ENCODE measurements at regions not wholly inside any gene's neighbourhood (a gene's known extent, or its start where the extent isn't known, plus 50 kb on each side); places are given as distances from the start of the nearest gene placed in this dataset.
"Not testable (repeated sequence)": the region's sequence is repeated elsewhere in the genome, so short reads cannot be mapped to it uniquely, and the experiment has no call there.

GRCh38 chr10:93127642-93128215, 54.0 kb downstream of the CYP26A1 start:
- H3K36me3 Mint-ChIP-seq (ENCODE audit: low read depth); DNase-seq; H3K4me3 ChIP-seq (ENCODE audit: low read length); H3K27ac Mint-ChIP-seq; H3K27me3 Mint-ChIP-seq; H3K36me3 ChIP-seq (ENCODE audit: insufficient read depth, low read length); intact Hi-C loops (cut with DNase I, micrococcal nuclease); CTCF ChIA-PET; H3K4me3 Mint-ChIP-seq; POLR2A ChIA-PET; ATAC-seq (ENCODE audit: poor library complexity); H3K27me3 ChIP-seq (ENCODE audit: control insufficient read depth in 1 of 2, insufficient read depth in 2 of 2, low read length in 2 of 2); H3K27ac ChIP-seq (ENCODE audit: low read depth in 1 of 2, low read length in 2 of 2): not testable (repeated sequence)
- Mint-ChIP-seq H3K9me3 (peaks cover 14% of the 10 kb centered on the region), H3K4me1 (ENCODE audit: low read depth) (peaks cover 47% of the 10 kb centered on the region)
- H3K4me1 ChIP-seq (ENCODE audit: insufficient read depth, low read length) = peaks cover 22% of the 10 kb centered on the region
- peaks cover 7 to 17% of the 10 kb centered on the region in 2 experiments for H3K9me3 ChIP-seq (ENCODE audit: control insufficient read depth in 1 of 2, insufficient read depth in 1 of 2, low read length in 2 of 2)

GRCh38 chr10:93131986-93132385, 58.3 kb downstream of the CYP26A1 start:
- Histone ChIP-seq H3K9me3 (ENCODE audit: control insufficient read depth in 1 of 2, insufficient read depth in 1 of 2, low read length in 2 of 2) (peaks cover 0 to 13% of the 10 kb centered on the region in 2 experiments), H3K27ac (ENCODE audit: low read depth in 1 of 2, low read length in 2 of 2) (no peak overlapping the region), H3K4me1 (ENCODE audit: insufficient read depth, low read length) (no peaks in the 10 kb centered on the region), H3K36me3 (ENCODE audit: insufficient read depth, low read length) (no peaks in the 10 kb centered on the region), H3K27me3 (ENCODE audit: control insufficient read depth in 1 of 2, insufficient read depth in 2 of 2, low read length in 2 of 2) (no peaks in the 10 kb centered on the region), H3K4me3 (ENCODE audit: low read length) (no peak overlapping the region)
- Mint-ChIP-seq H3K4me1 (ENCODE audit: low read depth) (peaks cover 16% of the 10 kb centered on the region), H3K27me3 (peaks cover 5% of the 10 kb centered on the region), H3K9me3 (peaks cover 3% of the 10 kb centered on the region), H3K36me3 (ENCODE audit: low read depth) (no peaks in the 10 kb centered on the region), H3K4me3 (no peak overlapping the region), H3K27ac (no peak overlapping the region)
- DNase-seq (no peak), ATAC-seq (ENCODE audit: poor library complexity) (no peak)
- ChIA-PET POLR2A (no interaction called here), CTCF (interaction anchor here (1.2 kb wide), 1 partner anchor 16 kb away, joined by 3 read pairs; no protein-coding TSS in a partner anchor)
- no peak for TF ChIP-seq CTCF (IDR thresholded peaks at IDR 0.05)
- intact Hi-C loops (cut with DNase I, micrococcal nuclease) = no loop called here

- POLR2A ChIA-PET = no interaction called here
- no peak overlapping the region for H3K4me3 ChIP-seq (ENCODE audit: low read length)
- H3K27me3 ChIP-seq (ENCODE audit: control insufficient read depth in 1 of 2, insufficient read depth in 2 of 2, low read length in 2 of 2) = no peaks in the 10 kb centered on the region
- H3K9me3 ChIP-seq (ENCODE audit: control insufficient read depth in 1 of 2, insufficient read depth in 1 of 2, low read length in 2 of 2) = no peaks in the 10 kb centered on the region
- Mint-ChIP-seq H3K9me3 (no peaks in the 10 kb centered on the region), H3K4me1 (ENCODE audit: low read depth) (no peaks in the 10 kb centered on the region), H3K27ac (no peak overlapping the region), H3K36me3 (ENCODE audit: low read depth) (no peaks in the 10 kb centered on the region), H3K27me3 (peaks cover 29% of the 10 kb centered on the region), H3K4me3 (no peak overlapping the region)
- ATAC-seq (ENCODE audit: poor library complexity) (no peak), DNase-seq (no peak)
- intact Hi-C loops (cut with DNase I, micrococcal nuclease) = no loop called here
- H3K36me3 ChIP-seq (ENCODE audit: insufficient read depth, low read length) = no peaks in the 10 kb centered on the region
- TF ChIP-seq CTCF (IDR thresholded peaks at IDR 0.05) = no peak
- no peaks in the 10 kb centered on the region for H3K4me1 ChIP-seq (ENCODE audit: insufficient read depth, low read length)
- CTCF ChIA-PET = no interaction called here
- H3K27ac ChIP-seq (ENCODE audit: low read depth in 1 of 2, low read length in 2 of 2) = no peak overlapping the region
These were observed 64.6 kb downstream of the CYP26A1 start for GRCh38 chr10:93138113-93138870.
